Smooth muscle cell of the brain vasculature (primary cell): ENCODE measurements at regions not wholly inside any gene's neighbourhood (a gene's known extent, or its start where the extent isn't known, plus 50 kb on each side); places are given as distances from the start of the nearest gene placed in this dataset.
"Not testable (repeated sequence)": the region's sequence is repeated elsewhere in the genome, so short reads cannot be mapped to it uniquely, and the experiment has no call there.

Experiments
- DNase-seq: peaks from one replicate; pipeline ENCODE4 v3.0.0-alpha.2; 2012; ENCODE audit warnings: low read depth, low spot score

GRCh38 chr9:134526584-134527477 lies 114.8 kb upstream of the COL5A1 start:
- DNase-seq = no peak

GRCh38 chr9:134530724-134531123 lies 110.9 kb upstream of the COL5A1 start:
- no peak for DNase-seq

- no peak for DNase-seq
Observed at GRCh38 chr9:134531220-134531970, 110.2 kb upstream of the COL5A1 start.

- no peak for DNase-seq
Observed at GRCh38 chr9:134532084-134532483, 109.5 kb upstream of the COL5A1 start.

- DNase-seq = not testable (repeated sequence)
Observed at GRCh38 chr9:134532661-134533060, 108.9 kb upstream of the COL5A1 start.

GRCh38 chr9:134533850-134534588 lies 107.6 kb upstream of the COL5A1 start:
- no peak for DNase-seq

- DNase-seq = no peak
Observed at GRCh38 chr9:134534661-134535080, 106.9 kb upstream of the COL5A1 start.

GRCh38 chr9:134535171-134535570 lies 106.4 kb upstream of the COL5A1 start:
- DNase-seq = no peak

- no peak for DNase-seq
Observed at GRCh38 chr9:134536101-134536900, 105.3 kb upstream of the COL5A1 start.

- no peak for DNase-seq
Observed at GRCh38 chr9:134536931-134537330, 104.7 kb upstream of the COL5A1 start.

- DNase-seq = no peak
Observed at GRCh38 chr9:134537951-134538641, 103.5 kb upstream of the COL5A1 start.

- DNase-seq = no peak
Observed at GRCh38 chr9:134538856-134539566, 102.6 kb upstream of the COL5A1 start.

- DNase-seq = no peak
Observed at GRCh38 chr9:134539586-134540194, 101.9 kb upstream of the COL5A1 start.

GRCh38 chr9:134540276-134541096 lies 101.1 kb upstream of the COL5A1 start:
- DNase-seq = no peak

GRCh38 chr9:134541097-134541747 lies 100.4 kb upstream of the COL5A1 start:
- DNase-seq = no peak

- no peak for DNase-seq
Observed at GRCh38 chr9:134544388-134545214, 97.0 kb upstream of the COL5A1 start.

- DNase-seq = no peak
Observed at GRCh38 chr9:134545215-134545542, 96.4 kb upstream of the COL5A1 start.
